K562 (cell line): ENCODE measurements at regions not wholly inside any gene's neighbourhood (a gene's known extent, or its start where the extent isn't known, plus 50 kb on each side); places are given as distances from the start of the nearest gene placed in this dataset.

Experiments
- ATAC-seq: fragments of 200-7000 bp; cut with Tn5 transposase; 3 replicates; pipeline ENCODE4 v1.9.1; 2020; ENCODE audit warnings: moderate library complexity
- BruUV-seq: library from RNA; stranded (reverse); fragments of 400-500 nt; replicated peaks from 2 replicates; lab custom pipeline; 2021; lab: Mats Ljungman, UMichigan
- CTCF ChIA-PET: fragments of 300-600 bp; formaldehyde crosslinking; extraction: SDS; loops from one replicate; lab custom pipeline; 2021; ENCODE audit warnings: low intra/inter-chr PET ratio; lab: Yijun Ruan, JAX
- POLR2A ChIA-PET: fragments of 300-600, 350-650 bp; sonication (Branson Sonifier 250); formaldehyde crosslinking; extraction: SDS; loops from one replicate; lab custom pipeline; 2021; ENCODE audit warnings: antibody characterized with exemption, inconsistent platforms; lab: Yijun Ruan, JAX
- DNase-seq, 4 experiments: peaks; one replicate each; pipeline versions ENCODE4 v3.0.0 to v3.0.0-alpha.2; 2011 to 2018; ENCODE audit warnings: low spot score in 3 of 4, mixed read lengths in 3 of 4; ENCODE audit errors: extremely low read depth in 1 of 4
- FAIRE-seq: peaks from 2 replicates; lab custom pipeline; 2011; peaks lifted over from hg19 to GRCh38; lab: Jason Lieb, UNC
- H2AFZ ChIP-seq: 2 replicates; pipeline ENCODE4 v1.6.0; 2011; ENCODE audit warnings: low read depth, low read length, control low read depth, inconsistent platforms
- H3K27ac ChIP-seq: fragments of 200-600 bp; 3 replicates; pipeline ENCODE4 v1.8.0; 2011; ENCODE audit warnings: low read depth, mild to moderate bottlenecking, control low read depth, inconsistent platforms, low read length, moderate library complexity, mixed read lengths; ENCODE audit errors: extremely low read depth
- H3K27me3 ChIP-seq, 2 experiments: fragments of 300-600 bp in 1 of 2; 2 replicates in 1 of 2; 3 replicates in 1 of 2; pipeline versions ENCODE4 v1.6.0 to v1.8.0; 2011; ENCODE audit warnings: inconsistent platforms in 2 of 2, low read length in 2 of 2, mild to moderate bottlenecking in 1 of 2, mixed read lengths in 1 of 2, moderate library complexity in 1 of 2; ENCODE audit not compliant: control insufficient read depth in 2 of 2, insufficient read depth in 2 of 2
- H3K36me3 ChIP-seq: fragments of 300-600 bp; 3 replicates; pipeline ENCODE4 v1.8.0; 2011; ENCODE audit warnings: mild to moderate bottlenecking, low read length, inconsistent platforms; ENCODE audit not compliant: control insufficient read depth, insufficient read depth
- H3K4me1 ChIP-seq, 2 experiments: fragments of 200-600 bp in 1 of 2; replicated peaks in 1 of 2; 2 replicates in 1 of 2; 3 replicates in 1 of 2; pipeline versions ENCODE4 v1.5.1 to v1.8.0; 2011; ENCODE audit warnings: inconsistent platforms in 2 of 2, low read length in 2 of 2, mild to moderate bottlenecking in 1 of 2, mixed read lengths in 1 of 2, moderate library complexity in 1 of 2; ENCODE audit not compliant: control insufficient read depth in 2 of 2, insufficient read depth in 2 of 2
- H3K4me2 ChIP-seq: 2 replicates; pipeline ENCODE4 v1.6.1; 2011; ENCODE audit warnings: low read length, control low read depth, inconsistent platforms, mixed read lengths; ENCODE audit not compliant: insufficient read depth
- H3K4me3 ChIP-seq: fragments of 200-600 bp; sonication (generic), shearing (Covaris generic); 2 replicates; pipeline ENCODE4 v1.5.1; 2016; ENCODE audit warnings: control low read depth, inconsistent platforms
- H3K79me2 ChIP-seq: fragments of 200-600 bp; 3 replicates; pipeline ENCODE4 v1.8.0; 2011; ENCODE audit warnings: low read length, inconsistent platforms; ENCODE audit not compliant: control insufficient read depth, insufficient read depth
- H3K9ac ChIP-seq, 2 experiments: 2 replicates each; pipeline versions ENCODE4 v1.6.0 to v1.6.1; 2011; ENCODE audit warnings: low read depth in 2 of 2, low read length in 2 of 2, control low read depth in 1 of 2, inconsistent platforms in 1 of 2, mild to moderate bottlenecking in 1 of 2, mixed read lengths in 1 of 2; ENCODE audit not compliant: insufficient read depth in 1 of 2
- H3K9me1 ChIP-seq: one replicate; pipeline ENCODE4 v1.6.0; 2011; ENCODE audit warnings: inconsistent platforms, mild to moderate bottlenecking, low read length, moderate library complexity; ENCODE audit not compliant: control insufficient read depth, insufficient read depth
- H3K9me3 ChIP-seq: replicated peaks from 2 replicates; pipeline ENCODE4 v1.5.1; 2011; ENCODE audit warnings: low read depth, low read length, inconsistent platforms; ENCODE audit not compliant: control insufficient read depth, insufficient read depth
- H4K20me1 ChIP-seq: replicated peaks from 2 replicates; pipeline ENCODE4 v1.6.1; 2011; ENCODE audit warnings: low read length, inconsistent platforms, mixed read lengths; ENCODE audit not compliant: control insufficient read depth, insufficient read depth
- ARID2 ChIP-seq: fragments of 450-650 bp; IDR thresholded peaks from 2 replicates; pipeline ENCODE4 v1.6.1; 2017; ENCODE audit warnings: antibody characterized with exemption, mild to moderate bottlenecking
- PRPF4 ChIP-seq: fragments of 200-400 bp; formaldehyde crosslinking; IDR thresholded peaks from one replicate; pipeline ENCODE4 v1.6.1; 2017; ENCODE audit warnings: low read length, low read depth, mild to moderate bottlenecking; ENCODE audit not compliant: insufficient read depth, poor library complexity, severe bottlenecking
- TEAD4 ChIP-seq, 2 experiments: sonication (generic) in 1 of 2; formaldehyde crosslinking in 1 of 2; IDR thresholded peaks; 2 replicates each; pipeline versions ENCODE4 v1.6.1 to v1.8.0; 2012 to 2022; ENCODE audit warnings: borderline replicate concordance in 1 of 2, inconsistent platforms in 1 of 2, low read length in 1 of 2, mild to moderate bottlenecking in 1 of 2, missing genetic modification reagents in 1 of 2
- WGBS: fragments of 100-300 bp; shearing (Covaris generic); methylation state at CpG from one replicate; pipeline ENCODE4 v1.1.6; 2016; ENCODE audit warnings: low coverage, mixed read lengths; ENCODE audit not compliant: insufficient coverage; ENCODE audit errors: missing lambda C conversion rate; 5-methylcytosine and 5-hydroxymethylcytosine counted together
- in situ Hi-C: fragments of 300-500 bp; cut with MboI; formaldehyde crosslinking; loops from 4 replicates; pipeline ENCODE4 v1.15.0; 2018; ENCODE audit warnings: inconsistent platforms, mixed read lengths
- intact Hi-C: fragments of 100-400 bp; cut with micrococcal nuclease; formaldehyde crosslinking; loops from 2 replicates; pipeline ENCODE4 v1.14.2; 2022
- TF ChIP-seq, protein P1 (sequence below): fragments of 250-450 bp; sonication (Bioruptor Pico); IDR thresholded peaks from 2 replicates; pipeline ENCODE4 v1.4.0; 2020; ENCODE audit warnings: mild to moderate bottlenecking, moderate library complexity

DNA sequence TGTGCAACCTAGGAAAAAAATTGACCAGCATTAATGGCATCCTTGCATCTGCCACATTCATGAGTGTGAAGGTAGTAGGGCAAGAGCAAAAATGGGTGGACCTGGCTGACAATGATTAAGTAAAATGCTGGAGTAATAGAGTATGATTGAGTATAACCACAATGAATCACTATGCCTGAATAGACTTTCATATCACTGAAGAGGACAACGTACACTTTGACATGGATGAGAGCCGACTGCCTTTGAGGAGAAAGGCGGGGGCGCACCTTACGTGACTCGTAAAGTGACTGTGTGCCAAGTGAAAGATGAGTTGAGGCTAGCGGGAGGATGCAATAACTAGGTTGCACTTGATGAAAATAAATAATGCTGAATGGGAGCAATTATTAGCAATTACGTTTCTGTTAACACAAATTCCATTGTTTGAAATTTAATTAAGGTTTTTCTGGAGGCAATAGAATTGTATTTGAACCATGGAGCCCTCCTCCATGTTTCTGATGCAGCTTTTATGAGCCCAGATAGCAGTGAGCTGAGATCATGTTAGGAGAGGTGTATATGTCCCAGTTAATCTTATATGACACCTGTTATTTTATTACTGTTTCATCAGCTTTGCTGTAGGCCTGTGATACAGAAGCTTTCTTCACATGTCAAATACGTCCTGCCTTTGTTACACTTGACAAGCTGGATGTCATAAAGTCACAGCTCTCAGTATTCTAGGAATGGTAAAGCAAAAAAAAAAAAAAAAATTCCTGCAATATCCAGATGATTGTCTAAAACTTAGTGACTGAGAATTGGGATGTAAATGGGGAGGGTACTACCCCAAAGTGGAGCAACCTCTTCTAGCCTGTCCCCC lies 596.5 kb downstream of the NXPH1 start:
- in situ Hi-C loops: no loop called here
- H3K9me1 ChIP-seq: no peaks in the 10 kb centered on the region

More for the DNA sequence above, 596.5 kb downstream of the NXPH1 start:
- no peak for DNase-seq
- intact Hi-C loops: no loop called here
- H3K9ac ChIP-seq: no peak overlapping the region
- no peak overlapping the region for H3K4me2 ChIP-seq
- H3K27me3 ChIP-seq: no peaks in the 10 kb centered on the region
- TF ChIP-seq TEAD4 (IDR thresholded peaks at IDR 0.05; ENCODE audit: low read length): no peak
- TF ChIP-seq TEAD4 (CRISPR knock-in tag; IDR thresholded peaks at IDR 0.05; ENCODE audit: borderline replicate concordance): no peak
- no peak for TF ChIP-seq ARID2
- TF ChIP-seq, protein P1, sequence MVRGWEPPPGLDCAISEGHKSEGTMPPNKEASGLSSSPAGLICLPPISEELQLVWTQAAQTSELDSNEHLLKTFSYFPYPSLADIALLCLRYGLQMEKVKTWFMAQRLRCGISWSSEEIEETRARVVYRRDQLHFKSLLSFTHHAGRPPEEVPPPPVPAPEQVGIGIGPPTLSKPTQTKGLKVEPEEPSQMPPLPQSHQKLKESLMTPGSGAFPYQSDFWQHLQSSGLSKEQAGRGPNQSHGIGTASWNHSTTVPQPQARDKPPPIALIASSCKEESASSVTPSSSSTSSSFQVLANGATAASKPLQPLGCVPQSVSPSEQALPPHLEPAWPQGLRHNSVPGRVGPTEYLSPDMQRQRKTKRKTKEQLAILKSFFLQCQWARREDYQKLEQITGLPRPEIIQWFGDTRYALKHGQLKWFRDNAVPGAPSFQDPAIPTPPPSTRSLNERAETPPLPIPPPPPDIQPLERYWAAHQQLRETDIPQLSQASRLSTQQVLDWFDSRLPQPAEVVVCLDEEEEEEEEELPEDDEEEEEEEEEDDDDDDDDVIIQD: no peak
- TF ChIP-seq PRPF4: no peak
- no peak overlapping the region for H3K27ac ChIP-seq
- CTCF ChIA-PET: no interaction called here
- H3K4me1 ChIP-seq: no peaks in the 10 kb centered on the region
- no peaks in the 10 kb centered on the region for H3K36me3 ChIP-seq
- no TSS peak for BruUV-seq
- ATAC-seq: no peak
- POLR2A ChIA-PET: interaction anchor here (0.5 kb wide), 1 partner anchor 1871 kb away, joined by 3 read pairs; no protein-coding TSS in a partner anchor
- no peak overlapping the region for H2AFZ ChIP-seq
- no peaks in the 10 kb centered on the region for H3K9me3 ChIP-seq
- no peak overlapping the region for H3K4me3 ChIP-seq
- 1% methylated on average over 9 of the region's 9 CpGs for WGBS
- H3K79me2 ChIP-seq: no peaks in the 10 kb centered on the region
- no peaks in the 10 kb centered on the region for H4K20me1 ChIP-seq
- no peak for FAIRE-seq
